GM19395 (cell line): ENCODE measurements at regions not wholly inside any gene's neighbourhood (a gene's known extent, or its start where the extent isn't known, plus 50 kb on each side); places are given as distances from the start of the nearest gene placed in this dataset.

Experiments
- ATAC-seq: cut with Tn5 transposase; IDR thresholded peaks from one replicate; pipeline ENCODE4 v1.9.1; 2021; ENCODE audit warnings: mild to moderate bottlenecking, moderate library complexity; ENCODE audit not compliant: unreplicated experiment

GRCh38 chr17:12521416-12521815, 144.3 kb upstream of the MYOCD start:
- ATAC-seq: no peak

- no peak for ATAC-seq
Measured at GRCh38 chr17:12522336-12522735, 143.4 kb upstream of the MYOCD start.

GRCh38 chr17:12522743-12523183, 142.9 kb upstream of the MYOCD start:
- no peak for ATAC-seq

GRCh38 chr17:12523244-12523643, 142.4 kb upstream of the MYOCD start:
- no peak for ATAC-seq

GRCh38 chr17:12528036-12528435, 137.7 kb upstream of the MYOCD start:
- ATAC-seq: no peak

- no peak for ATAC-seq
Measured at GRCh38 chr17:12530161-12530560, 135.5 kb upstream of the MYOCD start.

- no peak for ATAC-seq
Measured at GRCh38 chr17:12536021-12536420, 129.7 kb upstream of the MYOCD start.

GRCh38 chr17:12536472-12536871, 129.2 kb upstream of the MYOCD start:
- ATAC-seq: no peak

- no peak for ATAC-seq
Measured at GRCh38 chr17:12537436-12537835, 128.3 kb upstream of the MYOCD start.

- ATAC-seq: no peak
Measured at GRCh38 chr17:12538003-12538402, 127.7 kb upstream of the MYOCD start.

GRCh38 chr17:12545877-12546513, 119.7 kb upstream of the MYOCD start:
- ATAC-seq: no peak

GRCh38 chr17:12546983-12547382, 118.7 kb upstream of the MYOCD start:
- ATAC-seq: no peak

GRCh38 chr17:12547831-12548230, 117.9 kb upstream of the MYOCD start:
- no peak for ATAC-seq

- ATAC-seq: no peak
Measured at GRCh38 chr17:12548558-12548957, 117.1 kb upstream of the MYOCD start.

- ATAC-seq: no peak
Measured at GRCh38 chr17:12549499-12550041, 116.1 kb upstream of the MYOCD start.

- no peak for ATAC-seq
Measured at GRCh38 chr17:12553625-12554024, 112.1 kb upstream of the MYOCD start.

GRCh38 chr17:12554251-12554650, 111.4 kb upstream of the MYOCD start:
- ATAC-seq: no peak

- ATAC-seq: no peak
Measured at GRCh38 chr17:12566291-12566690, 99.4 kb upstream of the MYOCD start.

GRCh38 chr17:12567077-12568053, 98.3 kb upstream of the MYOCD start:
- no peak for ATAC-seq

- no peak for ATAC-seq
Measured at GRCh38 chr17:12568358-12569251, 97.1 kb upstream of the MYOCD start.

- no peak for ATAC-seq
Measured at GRCh38 chr17:12571606-12572005, 94.1 kb upstream of the MYOCD start.
